HepG2 (cell line): ENCODE measurements at regions not wholly inside any gene's neighbourhood (a gene's known extent, or its start where the extent isn't known, plus 50 kb on each side); places are given as distances from the start of the nearest gene placed in this dataset.

Source experiments
- ATAC-seq: fragments of 200-7000 bp; cut with Tn5 transposase; 3 replicates; pipeline ENCODE4 v1.9.1; 2020; ENCODE audit warnings: mild to moderate bottlenecking, moderate library complexity
- BruUV-seq: library from RNA; stranded (reverse); fragments of 400-500 nt; replicated peaks from 2 replicates; lab custom pipeline; 2021; lab: Mats Ljungman, UMichigan
- CTCF ChIA-PET: fragments of 300-600 bp; formaldehyde crosslinking; extraction: SDS; loops from one replicate; lab custom pipeline; 2021; ENCODE audit warnings: low total read pairs, inconsistent platforms, low intra/inter-chr PET ratio; lab: Yijun Ruan, JAX
- POLR2A ChIA-PET: fragments of 350-600 bp; sonication (Branson Sonifier 250); formaldehyde crosslinking; loops from one replicate; lab custom pipeline; 2020; ENCODE audit warnings: antibody characterized with exemption, inconsistent platforms; lab: Yijun Ruan, JAX
- DNase-seq: peaks from one replicate; pipeline ENCODE4 v3.0.0-alpha.2; 2015; ENCODE audit warnings: low spot score
- FAIRE-seq: peaks from 3 replicates; lab custom pipeline; 2011; peaks lifted over from hg19 to GRCh38; lab: Jason Lieb, UNC
- H2AFZ ChIP-seq: one replicate; pipeline ENCODE4 v1.6.1; 2011; ENCODE audit warnings: low read length, inconsistent platforms
- H3K27ac ChIP-seq: fragments of 300-600 bp; 3 replicates; pipeline ENCODE4 v1.8.0; 2011; ENCODE audit warnings: mixed run types, mild to moderate bottlenecking, mixed read lengths, low read length, inconsistent platforms; ENCODE audit not compliant: insufficient read depth; ENCODE audit errors: extremely low read length
- H3K27me3 ChIP-seq, 2 experiments: fragments of 200-600 bp in 1 of 2; 2 replicates in 1 of 2; 3 replicates in 1 of 2; pipeline versions ENCODE4 v1.6.0 to v1.8.0; 2011; ENCODE audit warnings: low read length in 2 of 2, mild to moderate bottlenecking in 2 of 2, moderate library complexity in 2 of 2, inconsistent platforms in 1 of 2; ENCODE audit not compliant: insufficient read depth in 2 of 2, control insufficient read depth in 1 of 2
- H3K36me3 ChIP-seq, 2 experiments: fragments of 200-600 bp in 1 of 2; replicated peaks in 1 of 2; 2 replicates in 1 of 2; 3 replicates in 1 of 2; pipeline versions ENCODE4 v1.5.1 to v1.8.0; 2011; ENCODE audit warnings: low read length in 2 of 2, inconsistent platforms in 1 of 2; ENCODE audit not compliant: insufficient read depth in 2 of 2, control insufficient read depth in 1 of 2
- H3K4me1 ChIP-seq: 2 replicates; pipeline ENCODE4 v1.5.1; 2012; ENCODE audit warnings: low read length, inconsistent platforms; ENCODE audit not compliant: insufficient read depth
- H3K4me2 ChIP-seq: 2 replicates; pipeline ENCODE4 v1.6.0; 2011; ENCODE audit warnings: low read depth, low read length, inconsistent platforms
- H3K4me3 ChIP-seq, 3 experiments: fragments of 200-600 bp in 1 of 3; sonication (generic), shearing (Covaris generic) in 1 of 3; replicated peaks in 1 of 3; 2 replicates each; pipeline ENCODE4 v1.5.1; 2011 to 2016; ENCODE audit warnings: low read length in 3 of 3, inconsistent platforms in 2 of 3, low read depth in 2 of 3, mild to moderate bottlenecking in 2 of 3, control low read depth in 1 of 3, mixed read lengths in 1 of 3; ENCODE audit not compliant: insufficient read depth in 1 of 3
- H3K79me2 ChIP-seq: one replicate; pipeline ENCODE4 v1.6.1; 2011; ENCODE audit warnings: low read length, inconsistent platforms; ENCODE audit not compliant: insufficient read depth
- H3K9ac ChIP-seq: 2 replicates; pipeline ENCODE4 v1.6.0; 2011; ENCODE audit warnings: mild to moderate bottlenecking, low read depth, low read length, inconsistent platforms; ENCODE audit not compliant: insufficient read depth
- H3K9me3 ChIP-seq: 2 replicates; pipeline ENCODE4 v1.5.1; 2012; ENCODE audit warnings: mild to moderate bottlenecking, low read length
- H4K20me1 ChIP-seq: 2 replicates; pipeline ENCODE4 v1.6.0; 2011; ENCODE audit warnings: inconsistent platforms, mild to moderate bottlenecking, low read length, moderate library complexity; ENCODE audit not compliant: insufficient read depth
- ARNTL ChIP-seq: sonication (generic); formaldehyde crosslinking; IDR thresholded peaks from 2 replicates; pipeline ENCODE4 v1.4.0; 2020; ENCODE audit warnings: mild to moderate bottlenecking, missing genetic modification reagents
- BCL6 ChIP-seq: IDR thresholded peaks from 2 replicates; pipeline ENCODE4 v1.6.1; 2016; ENCODE audit warnings: missing genetic modification reagents, missing compliant biosample characterization
- GPN1 ChIP-seq: sonication (generic); formaldehyde crosslinking; IDR thresholded peaks from 2 replicates; pipeline ENCODE4 v1.5.1; 2020; ENCODE audit warnings: missing genetic modification reagents, borderline replicate concordance
- HOXA7 ChIP-seq: sonication (generic); formaldehyde crosslinking; IDR thresholded peaks from 2 replicates; pipeline ENCODE4 v1.8.1; 2022; ENCODE audit warnings: mild to moderate bottlenecking, missing genetic modification reagents, moderate library complexity
- POLR2AphosphoS5 ChIP-seq: IDR thresholded peaks from 2 replicates; pipeline ENCODE4 v1.6.1; 2012; ENCODE audit warnings: low read depth, low read length
- RBM22 ChIP-seq: fragments of 200-400 bp; formaldehyde crosslinking; optimal IDR thresholded peaks from 2 replicates; pipeline ENCODE3; 2017; ENCODE audit warnings: mild to moderate bottlenecking, low read length, moderate library complexity
- RXRA ChIP-seq: sonication (generic); formaldehyde crosslinking; IDR thresholded peaks from 2 replicates; pipeline ENCODE4 v1.5.1; 2020; ENCODE audit warnings: missing genetic modification reagents
- TEAD3 ChIP-seq: optimal IDR thresholded peaks from 2 replicates; pipeline ENCODE3; 2016; ENCODE audit warnings: borderline replicate concordance
- YEATS4 ChIP-seq: sonication (generic); formaldehyde crosslinking; IDR thresholded peaks from 2 replicates; pipeline ENCODE4 v1.4.0; 2020; ENCODE audit warnings: missing genetic modification reagents, borderline replicate concordance
- YY1 ChIP-seq: IDR thresholded peaks from 2 replicates; pipeline ENCODE4 v1.6.1; 2011; ENCODE audit warnings: low read length, low read depth, moderate library complexity, mild to moderate bottlenecking; ENCODE audit not compliant: insufficient read depth, insufficient replicate concordance
- ZNF451 ChIP-seq: sonication (generic); formaldehyde crosslinking; IDR thresholded peaks from 2 replicates; pipeline ENCODE4 v1.5.0; 2020; ENCODE audit warnings: mild to moderate bottlenecking, missing genetic modification reagents
- WGBS: methylation state at CpG from one replicate; pipeline ENCODE4 v1.1.6; 2017; ENCODE audit warnings: low lambda C conversion rate; 5-methylcytosine and 5-hydroxymethylcytosine counted together
- in situ Hi-C: cut with HindIII; loops from 2 replicates; pipeline ENCODE4 v1.10.0; 2017; ENCODE audit warnings: low pct_unique_long_range_greater_than_20kb; ENCODE audit not compliant: extremely low pct_ligation_motif_present
- intact Hi-C: fragments of 100-400 bp; cut with micrococcal nuclease; formaldehyde crosslinking; loops from one replicate; pipeline ENCODE4 v1.10.0; 2022; ENCODE audit not compliant: unreplicated experiment
- TF ChIP-seq, protein P1 (sequence below): sonication (generic); formaldehyde crosslinking; IDR thresholded peaks from 2 replicates; pipeline ENCODE4 v1.4.0; 2020; ENCODE audit warnings: mild to moderate bottlenecking, missing genetic modification reagents
- TF ChIP-seq, protein P2 (sequence below): sonication (generic); formaldehyde crosslinking; IDR thresholded peaks from 2 replicates; pipeline ENCODE4 v1.4.0; 2020; ENCODE audit warnings: missing genetic modification reagents, borderline replicate concordance
- TF ChIP-seq, protein P3 (sequence below), 2 experiments: fragments of 450-650 bp in 1 of 2; sonication (generic) in 1 of 2; formaldehyde crosslinking; IDR thresholded peaks; 2 replicates each; pipeline versions ENCODE4 v1.5.0 to v1.8.0; 2020 to 2022; ENCODE audit warnings: mild to moderate bottlenecking in 1 of 2, missing genetic modification reagents in 1 of 2

DNA sequence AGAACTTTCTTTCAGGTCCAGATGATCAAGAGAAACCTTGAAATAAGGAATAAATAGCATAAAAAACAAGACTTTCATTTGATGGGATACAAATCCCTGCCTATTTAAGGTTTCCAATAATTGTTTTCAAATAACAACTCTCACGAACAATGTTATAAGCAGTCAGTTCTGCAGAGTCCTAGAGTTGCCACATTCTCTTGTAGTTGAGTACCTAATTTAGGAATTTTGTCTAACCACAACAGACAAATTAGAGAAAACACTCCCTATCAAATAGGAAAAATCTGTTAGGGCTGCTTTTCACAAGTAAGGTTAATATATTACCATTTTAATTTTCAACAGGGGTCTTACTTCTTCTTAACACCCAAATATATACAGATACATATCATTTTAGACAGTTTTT lies 130.1 kb upstream of the CDH20 start (continued):
- TF ChIP-seq, protein P1, sequence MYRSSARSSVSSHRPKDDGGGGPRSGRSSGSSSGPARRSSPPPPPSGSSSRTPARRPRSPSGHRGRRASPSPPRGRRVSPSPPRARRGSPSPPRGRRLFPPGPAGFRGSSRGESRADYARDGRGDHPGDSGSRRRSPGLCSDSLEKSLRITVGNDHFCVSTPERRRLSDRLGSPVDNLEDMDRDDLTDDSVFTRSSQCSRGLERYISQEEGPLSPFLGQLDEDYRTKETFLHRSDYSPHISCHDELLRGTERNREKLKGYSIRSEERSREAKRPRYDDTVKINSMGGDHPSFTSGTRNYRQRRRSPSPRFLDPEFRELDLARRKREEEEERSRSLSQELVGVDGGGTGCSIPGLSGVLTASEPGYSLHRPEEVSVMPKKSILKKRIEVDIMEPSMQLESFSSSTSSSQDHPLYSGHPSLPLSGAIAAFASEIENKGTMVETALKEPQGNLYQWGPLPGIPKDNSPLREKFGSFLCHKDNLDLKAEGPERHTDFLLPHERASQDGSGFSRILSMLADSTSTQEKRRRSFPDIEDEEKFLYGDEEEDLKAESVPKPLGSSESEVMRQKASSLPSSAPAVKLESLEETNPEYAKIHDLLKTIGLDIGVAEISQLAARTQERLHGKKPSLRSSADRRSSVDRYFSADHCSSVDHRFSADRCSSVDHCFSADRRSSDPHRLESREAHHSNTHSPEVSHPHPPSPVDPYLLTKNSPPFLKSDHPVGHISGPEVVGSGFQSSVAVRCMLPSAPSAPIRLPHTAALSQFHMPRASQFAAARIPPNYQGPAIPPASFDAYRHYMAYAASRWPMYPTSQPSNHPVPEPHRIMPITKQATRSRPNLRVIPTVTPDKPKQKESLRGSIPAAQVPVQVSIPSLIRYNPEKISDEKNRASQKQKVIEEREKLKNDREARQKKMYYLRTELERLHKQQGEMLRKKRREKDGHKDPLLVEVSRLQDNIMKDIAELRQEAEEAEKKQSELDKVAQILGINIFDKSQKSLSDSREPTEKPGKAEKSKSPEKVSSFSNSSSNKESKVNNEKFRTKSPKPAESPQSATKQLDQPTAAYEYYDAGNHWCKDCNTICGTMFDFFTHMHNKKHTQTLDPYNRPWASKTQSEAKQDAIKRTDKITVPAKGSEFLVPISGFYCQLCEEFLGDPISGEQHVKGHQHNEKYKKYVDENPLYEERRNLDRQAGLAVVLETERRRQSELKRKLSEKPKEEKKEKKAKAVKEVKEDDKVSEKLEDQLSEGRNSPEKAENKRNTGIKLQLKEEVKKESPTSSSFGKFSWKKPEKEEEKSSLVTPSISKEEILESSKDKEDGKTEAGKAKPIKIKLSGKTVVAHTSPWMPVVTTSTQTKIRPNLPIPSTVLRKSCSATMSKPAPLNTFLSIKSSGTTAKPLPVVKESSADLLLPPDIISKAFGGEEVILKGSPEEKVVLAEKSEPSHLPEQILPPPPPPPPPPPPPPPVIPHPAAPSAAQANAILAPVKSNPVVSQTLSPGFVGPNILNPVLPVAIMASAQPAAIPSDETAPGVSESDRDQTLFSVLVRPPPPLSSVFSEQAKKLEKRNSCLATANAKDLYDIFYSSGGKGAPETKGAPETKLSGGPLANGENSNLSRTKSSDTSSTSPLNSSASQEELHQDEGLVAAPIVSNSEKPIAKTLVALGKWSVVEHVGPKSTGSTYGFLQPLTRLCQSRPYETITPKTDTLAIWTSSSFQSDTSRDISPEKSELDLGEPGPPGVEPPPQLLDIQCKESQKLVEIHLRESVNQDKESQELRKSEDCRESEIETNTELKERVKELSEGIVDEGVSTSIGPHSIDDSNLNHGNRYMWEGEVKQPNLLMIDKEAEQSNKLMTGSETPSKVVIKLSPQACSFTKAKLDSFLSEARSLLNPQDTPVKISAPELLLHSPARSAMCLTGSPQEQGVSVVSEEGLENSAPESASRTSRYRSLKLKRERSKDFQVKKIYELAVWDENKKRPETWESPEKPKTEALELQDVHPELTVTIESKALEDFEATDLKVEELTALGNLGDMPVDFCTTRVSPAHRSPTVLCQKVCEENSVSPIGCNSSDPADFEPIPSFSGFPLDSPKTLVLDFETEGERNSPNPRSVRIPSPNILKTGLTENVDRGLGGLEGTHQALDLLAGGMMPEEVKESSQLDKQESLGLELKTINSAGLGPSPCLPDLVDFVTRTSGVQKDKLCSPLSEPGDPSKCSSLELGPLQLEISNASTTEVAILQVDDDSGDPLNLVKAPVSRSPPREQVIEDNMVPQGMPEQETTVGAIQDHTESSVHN (CRISPR knock-in tag) = no peak
- TF ChIP-seq ZNF451 = no peak
- TF ChIP-seq ARNTL (CRISPR knock-in tag) = no peak
- no peak for TF ChIP-seq RXRA

DNA sequence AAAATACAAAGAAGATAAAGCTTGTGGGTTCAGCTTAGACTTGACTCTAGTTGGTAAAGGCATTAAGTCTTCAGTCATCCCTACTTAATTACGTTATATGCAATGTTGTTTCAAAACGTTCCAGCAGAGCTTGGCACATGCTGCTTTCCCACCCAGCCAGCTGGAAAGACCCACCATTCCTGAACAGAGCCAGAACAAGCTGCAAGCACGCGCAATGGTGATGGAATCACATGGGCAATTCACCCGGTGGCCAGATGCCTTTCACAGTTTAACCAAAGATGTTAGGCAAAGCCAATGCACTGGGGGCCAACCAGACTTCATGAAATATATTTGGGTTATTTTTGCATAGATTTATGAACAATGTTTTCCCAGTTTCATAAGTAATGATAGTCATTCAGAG lies 123.4 kb upstream of the CDH20 start:
- BruUV-seq = no TSS peak
- Histone ChIP-seq H3K9me3 (peaks cover 20% of the 10 kb centered on the region; the same call in 1 of the 2 replicates), H4K20me1 (no peaks in the 10 kb centered on the region), H3K9ac (no peak overlapping the region), H3K27me3 (no peaks in the 10 kb centered on the region), H3K27ac (no peak overlapping the region), H3K4me1 (no peaks in the 10 kb centered on the region), H3K79me2 (no peaks in the 10 kb centered on the region), H3K36me3 (no peaks in the 10 kb centered on the region), H3K4me3 (no peak overlapping the region), H2AFZ (no peak overlapping the region), H3K4me2 (no peak overlapping the region)
- ChIA-PET POLR2A (no interaction called here), CTCF (no interaction called here)
- DNase-seq = no peak
- ATAC-seq = no peak
- WGBS = 3% methylated on average over 5 of the region's 5 CpGs
- no peak for FAIRE-seq
- in situ Hi-C loops = no loop called here
- intact Hi-C loops = no loop called here
- TF ChIP-seq TEAD3 (CRISPR knock-in tag) = no peak
- TF ChIP-seq HOXA7 (CRISPR knock-in tag) = no peak
- no peak for TF ChIP-seq POLR2AphosphoS5
- TF ChIP-seq, protein P2, sequence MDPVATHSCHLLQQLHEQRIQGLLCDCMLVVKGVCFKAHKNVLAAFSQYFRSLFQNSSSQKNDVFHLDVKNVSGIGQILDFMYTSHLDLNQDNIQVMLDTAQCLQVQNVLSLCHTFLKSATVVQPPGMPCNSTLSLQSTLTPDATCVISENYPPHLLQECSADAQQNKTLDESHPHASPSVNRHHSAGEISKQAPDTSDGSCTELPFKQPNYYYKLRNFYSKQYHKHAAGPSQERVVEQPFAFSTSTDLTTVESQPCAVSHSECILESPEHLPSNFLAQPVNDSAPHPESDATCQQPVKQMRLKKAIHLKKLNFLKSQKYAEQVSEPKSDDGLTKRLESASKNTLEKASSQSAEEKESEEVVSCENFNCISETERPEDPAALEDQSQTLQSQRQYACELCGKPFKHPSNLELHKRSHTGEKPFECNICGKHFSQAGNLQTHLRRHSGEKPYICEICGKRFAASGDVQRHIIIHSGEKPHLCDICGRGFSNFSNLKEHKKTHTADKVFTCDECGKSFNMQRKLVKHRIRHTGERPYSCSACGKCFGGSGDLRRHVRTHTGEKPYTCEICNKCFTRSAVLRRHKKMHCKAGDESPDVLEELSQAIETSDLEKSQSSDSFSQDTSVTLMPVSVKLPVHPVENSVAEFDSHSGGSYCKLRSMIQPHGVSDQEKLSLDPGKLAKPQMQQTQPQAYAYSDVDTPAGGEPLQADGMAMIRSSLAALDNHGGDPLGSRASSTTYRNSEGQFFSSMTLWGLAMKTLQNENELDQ (CRISPR knock-in tag) = no peak
- TF ChIP-seq YEATS4 (CRISPR knock-in tag) = no peak
- TF ChIP-seq RBM22 = no peak
- TF ChIP-seq, protein P3, sequence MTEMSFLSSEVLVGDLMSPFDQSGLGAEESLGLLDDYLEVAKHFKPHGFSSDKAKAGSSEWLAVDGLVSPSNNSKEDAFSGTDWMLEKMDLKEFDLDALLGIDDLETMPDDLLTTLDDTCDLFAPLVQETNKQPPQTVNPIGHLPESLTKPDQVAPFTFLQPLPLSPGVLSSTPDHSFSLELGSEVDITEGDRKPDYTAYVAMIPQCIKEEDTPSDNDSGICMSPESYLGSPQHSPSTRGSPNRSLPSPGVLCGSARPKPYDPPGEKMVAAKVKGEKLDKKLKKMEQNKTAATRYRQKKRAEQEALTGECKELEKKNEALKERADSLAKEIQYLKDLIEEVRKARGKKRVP (CRISPR knock-in tag; IDR thresholded peaks at IDR 0.05) = no peak
- TF ChIP-seq YY1 = no peak
- TF ChIP-seq GPN1 = no peak
- no peak for TF ChIP-seq BCL6
